Ectodermal cell (in vitro differentiated cells): ENCODE measurements at regions not wholly inside any gene's neighbourhood (a gene's known extent, or its start where the extent isn't known, plus 50 kb on each side); places are given as distances from the start of the nearest gene placed in this dataset.

Source experiments
- H3K27ac ChIP-seq: 2 replicates; pipeline ENCODE4 v1.7.0; 2013; ENCODE audit warnings: mild to moderate bottlenecking, low read depth, low read length; ENCODE audit not compliant: insufficient read depth, poor library complexity, severe bottlenecking
- H3K27me3 ChIP-seq: 2 replicates; pipeline ENCODE4 v1.7.0; 2013; ENCODE audit warnings: mild to moderate bottlenecking, low read length; ENCODE audit not compliant: insufficient read depth, control insufficient read depth, poor library complexity, severe bottlenecking
- H3K36me3 ChIP-seq: one replicate; pipeline ENCODE4 v1.7.0; 2013; ENCODE audit warnings: low read length; ENCODE audit not compliant: control insufficient read depth, insufficient read depth
- H3K4me1 ChIP-seq: one replicate; pipeline ENCODE4 v1.7.0; 2013; ENCODE audit warnings: low read length; ENCODE audit not compliant: control insufficient read depth, insufficient read depth
- H3K4me3 ChIP-seq: 2 replicates; pipeline ENCODE4 v1.7.0; 2013; ENCODE audit warnings: low read depth, low read length, control low read depth; ENCODE audit not compliant: insufficient read depth
- H3K9me3 ChIP-seq: 2 replicates; pipeline ENCODE4 v1.7.0; 2013; ENCODE audit warnings: mild to moderate bottlenecking, low read length, moderate library complexity; ENCODE audit not compliant: control insufficient read depth
- WGBS, 2 experiments: methylation state at CpG; one replicate each; pipeline ENCODE4 v1.1.7; 2013; ENCODE audit warnings: missing lambda C conversion rate in 2 of 2; 5-methylcytosine and 5-hydroxymethylcytosine counted together

GRCh38 chr22:23400286-23400981, 179.7 kb downstream of the IGLL1 start:
- H3K27ac ChIP-seq: no peak overlapping the region

GRCh38 chr22:23399367-23400285, 180.5 kb downstream of the IGLL1 start:
- Histone ChIP-seq H3K36me3 (no peaks in the 10 kb centered on the region), H3K9me3 (no peaks in the 10 kb centered on the region), H3K27ac (no peak overlapping the region), H3K4me3 (no peak overlapping the region), H3K27me3 (peaks cover 5% of the 10 kb centered on the region), H3K4me1 (peaks cover 14% of the 10 kb centered on the region)
- 93% methylated on average over 46 of the region's 46 CpGs for whole genome bisulfite sequencing, 2 experiments

More at GRCh38 chr22:23400286-23400981, 179.7 kb downstream of the IGLL1 start:
- peaks cover 5% of the 10 kb centered on the region for H3K27me3 ChIP-seq
- H3K36me3 ChIP-seq: no peaks in the 10 kb centered on the region
- H3K9me3 ChIP-seq: no peaks in the 10 kb centered on the region
- WGBS, 2 experiments: 93% methylated on average over 23 of the region's 23 CpGs
- H3K4me1 ChIP-seq: peaks cover 15% of the 10 kb centered on the region
- no peak overlapping the region for H3K4me3 ChIP-seq

- 85 to 87% methylated on average over 15 of the region's 15 CpGs for WGBS, 2 experiments
- no peaks in the 10 kb centered on the region for H3K9me3 ChIP-seq
- no peak overlapping the region for H3K27ac ChIP-seq
- H3K4me1 ChIP-seq: peaks cover 9% of the 10 kb centered on the region
- H3K4me3 ChIP-seq: no peak overlapping the region
- H3K27me3 ChIP-seq: peaks cover 5% of the 10 kb centered on the region
- no peaks in the 10 kb centered on the region for H3K36me3 ChIP-seq
Observed at GRCh38 chr22:23398701-23399366, 181.3 kb downstream of the IGLL1 start.

GRCh38 chr22:23397613-23398567, 182.2 kb downstream of the IGLL1 start:
- H3K27ac ChIP-seq: no peak overlapping the region
- H3K4me1 ChIP-seq: peaks cover 5% of the 10 kb centered on the region
- H3K4me3 ChIP-seq: no peak overlapping the region
- H3K9me3 ChIP-seq: no peaks in the 10 kb centered on the region
- 90 to 91% methylated on average over 29 of the region's 29 CpGs for WGBS, 2 experiments
- H3K36me3 ChIP-seq: no peaks in the 10 kb centered on the region
- peaks cover 5% of the 10 kb centered on the region for H3K27me3 ChIP-seq

GRCh38 chr22:23397008-23397612, 183.0 kb downstream of the IGLL1 start:
- Histone ChIP-seq H3K27ac (no peak overlapping the region), H3K36me3 (no peaks in the 10 kb centered on the region), H3K27me3 (peaks cover 3% of the 10 kb centered on the region), H3K4me1 (peaks cover 4% of the 10 kb centered on the region), H3K4me3 (no peak overlapping the region), H3K9me3 (no peaks in the 10 kb centered on the region)
- 93 to 94% methylated on average over 26 of the region's 26 CpGs for WGBS, 2 experiments

GRCh38 chr22:23396362-23397007, 183.6 kb downstream of the IGLL1 start:
- H3K27ac ChIP-seq: no peak overlapping the region
- H3K4me3 ChIP-seq: no peak overlapping the region
- 88 to 91% methylated on average over 8 of the region's 8 CpGs for whole genome bisulfite sequencing, 2 experiments
- peaks cover 4% of the 10 kb centered on the region for H3K4me1 ChIP-seq
- H3K9me3 ChIP-seq: no peaks in the 10 kb centered on the region
- no peaks in the 10 kb centered on the region for H3K27me3 ChIP-seq
- H3K36me3 ChIP-seq: no peaks in the 10 kb centered on the region

GRCh38 chr22:23395530-23396361, 184.3 kb downstream of the IGLL1 start:
- Histone ChIP-seq H3K4me3 (no peak overlapping the region), H3K27me3 (no peaks in the 10 kb centered on the region), H3K4me1 (peaks cover 4% of the 10 kb centered on the region), H3K9me3 (no peaks in the 10 kb centered on the region), H3K27ac (no peak overlapping the region), H3K36me3 (no peaks in the 10 kb centered on the region)
- WGBS, 2 experiments: 86 to 88% methylated on average over 14 of the region's 14 CpGs

GRCh38 chr22:23394525-23395326, 185.4 kb downstream of the IGLL1 start:
- no peak overlapping the region for H3K27ac ChIP-seq
- H3K9me3 ChIP-seq: no peaks in the 10 kb centered on the region
- peaks cover 4% of the 10 kb centered on the region for H3K4me1 ChIP-seq
- H3K36me3 ChIP-seq: no peaks in the 10 kb centered on the region
- no peaks in the 10 kb centered on the region for H3K27me3 ChIP-seq
- no peak overlapping the region for H3K4me3 ChIP-seq
- 93 to 94% methylated on average over 28 of the region's 28 CpGs for WGBS, 2 experiments
